Liver (tissue), 8 donors: ENCODE measurements at regions not wholly inside any gene's neighbourhood (a gene's known extent, or its start where the extent isn't known, plus 50 kb on each side); places are given as distances from the start of the nearest gene placed in this dataset.

Experiments
- DNase-seq: peaks from one replicate; pipeline ENCODE4 v3.0.0-alpha.2; 2017; ENCODE audit warnings: low spot score
- H3K27ac ChIP-seq, 2 donors: one replicate each; pipeline ENCODE4 v1.7.0; 2013; ENCODE audit warnings: inconsistent platforms in 2 of 2, low read length in 2 of 2, control low read depth in 1 of 2, low read depth in 1 of 2, mild to moderate bottlenecking in 1 of 2
- H3K27me3 ChIP-seq, 4 donors: one replicate each; pipeline versions ENCODE4 v1.6.1 to v1.7.0; 2013; ENCODE audit warnings: low read length in 3 of 4, inconsistent platforms in 1 of 4, mild to moderate bottlenecking in 1 of 4, moderate library complexity in 1 of 4; ENCODE audit not compliant: control insufficient read depth in 4 of 4, insufficient read depth in 4 of 4
- H3K36me3 ChIP-seq, 4 donors: one replicate each; pipeline versions ENCODE4 v1.6.1 to v1.7.0; 2013; ENCODE audit warnings: low read length in 3 of 4, mild to moderate bottlenecking in 3 of 4, low read depth in 1 of 4, moderate library complexity in 1 of 4; ENCODE audit not compliant: control insufficient read depth in 4 of 4, insufficient read depth in 3 of 4
- H3K4me1 ChIP-seq, 4 donors: one replicate each; pipeline versions ENCODE4 v1.6.1 to v1.7.0; 2013; ENCODE audit warnings: low read length in 3 of 4, mild to moderate bottlenecking in 3 of 4, moderate library complexity in 1 of 4; ENCODE audit not compliant: control insufficient read depth in 4 of 4, insufficient read depth in 4 of 4
- H3K4me3 ChIP-seq, 3 donors: one replicate each; pipeline versions ENCODE4 v1.6.1 to v1.7.0; 2013; ENCODE audit warnings: low read length in 3 of 3, control low read depth in 1 of 3, low read depth in 1 of 3, mild to moderate bottlenecking in 1 of 3
- H3K9ac ChIP-seq, 2 donors: one replicate each; pipeline ENCODE4 v1.7.0; 2013; ENCODE audit warnings: low read length in 2 of 2, mild to moderate bottlenecking in 2 of 2, moderate library complexity in 2 of 2, control low read depth in 1 of 2, low read depth in 1 of 2
- H3K9me3 ChIP-seq, 4 donors: one replicate each; pipeline versions ENCODE4 v1.6.1 to v1.7.0; 2013; ENCODE audit warnings: low read length in 3 of 4; ENCODE audit not compliant: control insufficient read depth in 4 of 4
- CTCF ChIP-seq: fragments of 150-350 bp; IDR thresholded peaks from 2 replicates; pipeline ENCODE4 v1.5.1; 2017; ENCODE audit warnings: improper control_type of control experiment, low read depth, low read length; ENCODE audit not compliant: missing input control
- EGR1 ChIP-seq, 2 donors: IDR thresholded peaks; 2 replicates each; pipeline ENCODE4 v1.6.1; 2016 to 2018; ENCODE audit warnings: antibody characterized with exemption in 2 of 2, low read depth in 2 of 2
- FOXA1 ChIP-seq: IDR thresholded peaks from 2 replicates; pipeline ENCODE4 v1.6.1; 2016; ENCODE audit warnings: antibody characterized with exemption
- FOXA2 ChIP-seq: IDR thresholded peaks from 2 replicates; pipeline ENCODE4 v1.6.1; 2016; ENCODE audit warnings: antibody characterized with exemption
- GABPA ChIP-seq, 2 donors: IDR thresholded peaks in 1 of 2; conservative IDR thresholded peaks in 1 of 2; 2 replicates each; pipeline ENCODE4 v1.6.1; 2016; ENCODE audit warnings: antibody characterized with exemption in 2 of 2, mild to moderate bottlenecking in 1 of 2, moderate library complexity in 1 of 2
- HNF4A ChIP-seq, 2 donors: conservative IDR thresholded peaks; 2 replicates each; pipeline ENCODE4 v1.6.1; 2016; ENCODE audit warnings: antibody characterized with exemption in 2 of 2, mild to moderate bottlenecking in 2 of 2
- HNF4G ChIP-seq: IDR thresholded peaks from 2 replicates; pipeline ENCODE4 v1.6.1; 2016; ENCODE audit warnings: antibody characterized with exemption
- JUND ChIP-seq, 2 donors: IDR thresholded peaks; 2 replicates each; pipeline ENCODE4 v1.6.1; 2016; ENCODE audit warnings: antibody characterized with exemption in 2 of 2
- NR2F2 ChIP-seq: IDR thresholded peaks from 2 replicates; pipeline ENCODE4 v1.6.1; 2016; ENCODE audit warnings: antibody characterized with exemption
- RAD21 ChIP-seq, 2 donors: IDR thresholded peaks; 2 replicates each; pipeline ENCODE4 v1.6.1; 2016; ENCODE audit warnings: antibody characterized with exemption in 2 of 2, mild to moderate bottlenecking in 2 of 2
- REST ChIP-seq: IDR thresholded peaks from 2 replicates; pipeline ENCODE4 v1.6.1; 2016; ENCODE audit warnings: antibody characterized with exemption, mild to moderate bottlenecking
- RXRA ChIP-seq, 2 donors: IDR thresholded peaks; 2 replicates each; pipeline ENCODE4 v1.6.1; 2017 to 2018; ENCODE audit warnings: antibody characterized with exemption in 2 of 2, mild to moderate bottlenecking in 1 of 2
- SP1 ChIP-seq: IDR thresholded peaks from 2 replicates; pipeline ENCODE4 v1.6.1; 2018; ENCODE audit warnings: antibody characterized with exemption, mild to moderate bottlenecking
- TAF1 ChIP-seq: conservative IDR thresholded peaks from 2 replicates; pipeline ENCODE4 v1.6.1; 2016; ENCODE audit warnings: antibody characterized with exemption, mild to moderate bottlenecking
- YY1 ChIP-seq: IDR thresholded peaks from 2 replicates; pipeline ENCODE4 v1.6.1; 2016; ENCODE audit warnings: antibody characterized with exemption, mild to moderate bottlenecking
- ZBTB33 ChIP-seq: IDR thresholded peaks from 2 replicates; pipeline ENCODE4 v1.6.1; 2016; ENCODE audit warnings: antibody characterized with exemption
- whole genome bisulfite sequencing: extraction: QIAGEN DNeasy Blood & Tissue Kit; methylation state at CpG from one replicate; pipeline ENCODE4 v1.1.7; 2013; 5-methylcytosine and 5-hydroxymethylcytosine counted together
- TF ChIP-seq, protein P1 (sequence below): IDR thresholded peaks from 2 replicates; pipeline ENCODE4 v1.6.1; 2016; ENCODE audit warnings: antibody characterized with exemption
- TF ChIP-seq, protein P2 (sequence below): IDR thresholded peaks from 2 replicates; pipeline ENCODE4 v1.6.1; 2016; ENCODE audit warnings: antibody characterized with exemption
- donor health status: healthy.
- donor health status: healthy.
- donor health status: healthy.
- donor health status: healthy.
- donor health status: healthy.

DNA sequence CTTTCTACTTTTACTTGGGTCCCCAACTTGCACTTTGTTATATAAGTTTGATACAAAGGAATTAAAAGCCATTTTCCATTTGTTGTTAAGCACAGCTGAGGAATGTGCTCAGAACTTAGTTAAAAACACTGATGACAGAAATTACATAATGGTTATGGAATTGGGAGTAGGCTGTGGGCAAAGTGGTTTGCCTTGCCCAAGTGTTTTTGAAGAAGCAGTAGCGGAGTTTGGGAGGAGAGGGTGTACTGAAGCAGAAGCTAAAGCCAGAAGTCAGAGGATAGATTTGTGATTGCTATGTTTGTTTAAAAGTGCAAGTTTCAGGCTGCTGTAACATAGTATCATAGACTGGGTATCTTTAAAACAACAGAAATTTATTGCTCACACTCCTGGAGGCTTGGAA is 391.8 kb downstream of the DUSP10 start:
- no peaks in the 10 kb centered on the region for H3K4me1 ChIP-seq
- no peak overlapping the region for H3K9ac ChIP-seq
- H3K27ac ChIP-seq, result no peak overlapping the region
- H3K27me3 ChIP-seq, result no peaks in the 10 kb centered on the region
- no peak overlapping the region for H3K4me3 ChIP-seq
- DNase-seq, result no peak
- H3K36me3 ChIP-seq, result no peaks in the 10 kb centered on the region
- no peaks in the 10 kb centered on the region for H3K9me3 ChIP-seq
- no peak for TF ChIP-seq EGR1 (IDR thresholded peaks at IDR 0.05; ENCODE audit: low read depth in 2 of 2)
- TF ChIP-seq, protein P1, sequence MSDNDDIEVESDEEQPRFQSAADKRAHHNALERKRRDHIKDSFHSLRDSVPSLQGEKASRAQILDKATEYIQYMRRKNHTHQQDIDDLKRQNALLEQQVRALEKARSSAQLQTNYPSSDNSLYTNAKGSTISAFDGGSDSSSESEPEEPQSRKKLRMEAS, result no peak
- TF ChIP-seq RAD21 (IDR thresholded peaks at IDR 0.05), result no peak
- TF ChIP-seq HNF4A (conservative IDR thresholded peaks at IDR 0.05), result no peak
- no peak for TF ChIP-seq SP1
- no peak for TF ChIP-seq NR2F2
- TF ChIP-seq ZBTB33, result no peak
- no peak for TF ChIP-seq CTCF
- no peak for TF ChIP-seq GABPA (IDR thresholded peaks at IDR 0.05 in 1 of 2, conservative IDR thresholded peaks at IDR 0.05 in 1 of 2)
- no peak for TF ChIP-seq FOXA1
- TF ChIP-seq, protein P2, sequence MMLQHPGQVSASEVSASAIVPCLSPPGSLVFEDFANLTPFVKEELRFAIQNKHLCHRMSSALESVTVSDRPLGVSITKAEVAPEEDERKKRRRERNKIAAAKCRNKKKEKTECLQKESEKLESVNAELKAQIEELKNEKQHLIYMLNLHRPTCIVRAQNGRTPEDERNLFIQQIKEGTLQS, result no peak
- TF ChIP-seq YY1, result no peak
- TF ChIP-seq TAF1, result no peak
- no peak for TF ChIP-seq RXRA (IDR thresholded peaks at IDR 0.05)
- TF ChIP-seq JUND (IDR thresholded peaks at IDR 0.05), result no peak
- 94% methylated on average over 1 of the region's 1 CpG for WGBS

- no peak for DNase-seq
- no peak overlapping the region for H3K4me3 ChIP-seq
- H3K9me3 ChIP-seq, result no peaks in the 10 kb centered on the region
- no peaks in the 10 kb centered on the region for H3K27me3 ChIP-seq
- no peaks in the 10 kb centered on the region for H3K4me1 ChIP-seq
- TF ChIP-seq FOXA2, result no peak
- TF ChIP-seq EGR1 (IDR thresholded peaks at IDR 0.05; ENCODE audit: low read depth in 2 of 2), result no peak
- no peak for TF ChIP-seq NR2F2
- no peak for TF ChIP-seq REST
- TF ChIP-seq GABPA (IDR thresholded peaks at IDR 0.05 in 1 of 2, conservative IDR thresholded peaks at IDR 0.05 in 1 of 2), result no peak
- TF ChIP-seq RXRA (IDR thresholded peaks at IDR 0.05), result no peak
- TF ChIP-seq, protein P1, result no peak
- no peak for TF ChIP-seq RAD21 (IDR thresholded peaks at IDR 0.05)
- no peak for TF ChIP-seq CTCF
- TF ChIP-seq SP1, result no peak
- TF ChIP-seq FOXA1, result no peak
- TF ChIP-seq, protein P2, result no peak
- no peak for TF ChIP-seq JUND (IDR thresholded peaks at IDR 0.05)
- TF ChIP-seq TAF1, result no peak
- no peak for TF ChIP-seq HNF4G
- H3K36me3 ChIP-seq, result no peaks in the 10 kb centered on the region
- no peak overlapping the region for H3K9ac ChIP-seq
- no peak overlapping the region for H3K27ac ChIP-seq
- 92% methylated on average over 1 of the region's 1 CpG for WGBS
These were observed 385.2 kb downstream of the DUSP10 start for GRCh38 chr1:221356693-221357092.
